HG03469 (cell line): ENCODE measurements at regions not wholly inside any gene's neighbourhood (a gene's known extent, or its start where the extent isn't known, plus 50 kb on each side); places are given as distances from the start of the nearest gene placed in this dataset.

ENCODE experiments used
- ATAC-seq: cut with Tn5 transposase; IDR thresholded peaks from one replicate; pipeline ENCODE4 v1.9.1; 2021; ENCODE audit warnings: mild to moderate bottlenecking, moderate library complexity, moderate number of reproducible peaks; ENCODE audit not compliant: unreplicated experiment

DNA sequence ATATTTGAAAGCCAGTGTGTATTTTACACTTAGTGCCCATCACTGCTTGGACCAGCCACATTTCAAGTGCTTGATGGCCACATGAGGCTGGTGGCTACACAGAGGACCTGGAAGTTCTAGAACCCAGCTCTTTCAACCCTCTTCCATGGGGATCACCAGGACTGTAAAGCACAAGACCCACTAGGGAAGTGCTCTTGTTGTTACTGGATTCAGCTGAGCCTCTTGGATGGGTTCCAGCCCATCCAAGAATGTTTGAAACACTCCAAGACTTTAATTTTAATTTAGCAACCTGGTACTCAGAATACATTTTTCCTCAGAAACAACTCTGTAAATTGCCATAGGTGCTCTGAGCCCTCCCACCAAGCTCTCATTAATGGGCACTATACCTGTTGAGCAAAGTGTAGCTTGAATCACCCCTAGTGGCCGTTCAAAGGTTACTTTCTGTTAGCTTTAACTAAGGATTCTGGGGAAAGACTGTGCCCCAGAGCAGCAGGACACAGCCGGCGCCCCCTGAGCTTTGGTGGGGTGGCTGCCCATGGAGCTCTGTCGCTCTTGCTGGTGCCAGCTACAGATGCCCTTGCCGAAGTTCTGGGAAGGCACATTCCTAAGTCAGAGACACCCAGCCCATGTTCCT lies 212.4 kb downstream of the HSD17B3 start:
- ATAC-seq = no peak

DNA sequence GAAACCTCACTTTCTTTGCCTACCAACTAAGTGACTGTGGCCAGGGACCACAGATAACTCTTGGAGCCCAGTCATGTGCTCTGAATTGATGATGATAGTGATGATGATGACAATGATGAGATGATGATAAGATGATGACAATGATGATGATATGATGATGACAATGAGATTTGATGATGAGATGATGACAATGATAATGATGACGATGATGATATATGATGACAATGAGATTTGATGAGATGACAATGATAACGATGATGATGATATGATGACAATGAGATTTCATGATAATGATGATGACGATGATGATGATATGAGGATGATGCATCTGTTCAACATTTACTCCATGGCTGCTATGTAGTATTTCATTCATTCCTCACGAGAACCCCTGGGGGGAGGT lies 213.0 kb downstream of the ERCC6L2 start:
- ATAC-seq = no peak

DNA sequence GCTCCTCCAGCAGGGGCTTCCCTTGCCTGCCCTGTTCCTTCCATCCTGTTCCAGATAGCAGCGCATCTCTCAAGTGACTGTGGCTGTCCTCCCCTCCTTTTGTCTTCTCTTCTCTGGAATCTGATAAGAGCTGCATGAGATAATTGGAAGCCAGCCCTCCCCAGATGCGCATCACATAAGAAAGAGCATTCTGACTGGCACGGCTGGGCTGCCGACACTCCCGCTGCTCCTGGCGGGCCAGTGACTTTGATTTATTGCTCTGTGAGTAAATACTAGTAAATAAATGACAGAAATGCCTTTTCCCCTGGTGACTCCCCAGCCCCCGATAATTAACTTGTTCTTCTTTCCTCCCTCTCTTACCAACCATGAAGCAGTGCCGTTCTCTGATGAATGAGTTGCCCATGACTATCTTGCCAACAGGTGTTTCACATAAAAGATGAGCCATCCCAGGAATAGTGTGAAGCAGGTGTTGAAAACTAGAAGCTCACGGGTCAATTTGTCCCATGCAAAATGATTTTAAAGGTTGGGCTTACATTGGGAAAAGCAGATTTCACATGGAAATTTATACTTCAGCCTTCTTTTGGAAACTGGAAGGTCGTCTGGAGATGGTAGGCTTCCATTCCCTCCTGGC lies 212.3 kb downstream of the ERCC6L2 start:
- ATAC-seq = no peak

DNA sequence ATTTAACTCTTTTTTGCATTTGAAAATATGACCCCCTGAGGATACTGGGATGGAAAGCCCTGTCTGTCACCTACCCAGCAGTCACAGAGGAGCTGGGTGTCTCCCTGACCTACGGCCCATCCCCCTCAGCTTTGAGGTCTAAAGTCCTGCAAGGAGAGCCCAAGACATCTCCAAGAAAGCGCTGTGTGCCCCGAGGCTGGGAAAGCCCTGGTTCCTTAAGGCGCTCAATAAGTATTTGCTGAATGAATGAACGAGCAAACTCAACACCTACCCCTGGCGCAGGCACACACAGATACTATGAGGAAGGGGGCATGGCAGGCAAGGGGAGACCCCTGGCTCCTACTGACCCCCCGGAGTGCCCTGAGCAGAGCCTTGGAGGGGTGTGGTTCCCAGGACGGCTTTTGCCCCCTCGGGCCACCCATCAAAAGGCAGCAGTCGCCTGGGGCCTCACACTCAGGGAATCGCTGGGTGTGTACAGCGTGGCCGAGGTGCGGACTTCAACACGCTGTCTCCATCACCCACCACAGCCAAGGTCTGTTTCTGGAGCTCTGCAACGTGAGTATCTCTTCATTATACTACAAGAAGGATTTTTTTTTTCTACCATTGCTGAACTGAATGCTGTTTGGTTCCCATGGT lies 211.6 kb downstream of the ERCC6L2 start:
- no peak for ATAC-seq

DNA sequence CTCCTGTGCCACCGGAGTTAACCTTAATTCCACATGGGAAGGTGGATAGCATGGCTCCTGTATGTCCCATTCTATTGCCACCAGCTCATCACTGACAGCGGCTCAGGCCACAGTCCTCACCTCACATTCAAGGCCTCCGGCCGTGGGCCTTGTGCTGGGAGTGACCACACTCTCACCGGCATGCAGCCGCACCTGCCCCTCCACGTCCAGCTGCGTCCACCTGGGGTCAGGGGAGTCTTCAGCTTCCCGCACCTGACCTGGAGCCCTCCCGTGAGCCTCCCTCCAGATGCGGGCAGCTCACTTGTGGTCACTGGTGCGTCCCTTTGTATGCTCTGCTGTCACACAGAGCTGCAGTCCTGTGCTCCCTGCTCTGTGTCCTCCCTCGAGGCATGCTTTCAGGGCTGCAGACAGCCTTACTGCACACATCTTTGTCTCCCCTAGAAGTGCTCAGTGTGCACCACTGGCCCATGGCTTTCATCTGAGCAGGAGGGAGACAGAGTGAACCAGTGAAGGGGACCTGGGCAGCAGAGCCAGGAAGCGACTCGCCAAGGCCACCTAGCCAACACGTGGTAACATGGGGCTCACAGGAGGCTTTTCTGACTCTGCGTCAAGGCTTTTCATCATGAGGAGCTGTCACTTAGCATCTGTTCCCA lies 210.1 kb downstream of the ERCC6L2 start:
- ATAC-seq = no peak

DNA sequence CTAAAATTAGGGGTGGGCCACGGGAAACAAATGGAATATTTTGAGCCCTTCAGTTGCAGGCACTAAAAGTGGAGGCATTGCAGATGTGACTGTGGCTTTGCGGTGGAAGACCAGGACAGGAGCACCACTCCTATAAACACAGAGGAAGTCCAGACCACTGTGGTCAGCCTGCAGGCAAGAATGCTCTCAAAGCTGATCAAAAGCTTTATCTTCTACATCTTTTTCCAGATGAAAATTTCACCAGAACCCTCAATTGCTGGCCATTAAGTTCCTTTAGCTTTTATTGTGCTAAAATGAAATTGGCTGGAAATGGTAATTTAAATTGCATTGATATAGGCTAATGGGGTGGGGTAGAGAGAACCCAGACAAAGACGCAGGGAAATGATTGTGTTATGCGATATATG lies 208.8 kb downstream of the ERCC6L2 start:
- ATAC-seq = no peak

DNA sequence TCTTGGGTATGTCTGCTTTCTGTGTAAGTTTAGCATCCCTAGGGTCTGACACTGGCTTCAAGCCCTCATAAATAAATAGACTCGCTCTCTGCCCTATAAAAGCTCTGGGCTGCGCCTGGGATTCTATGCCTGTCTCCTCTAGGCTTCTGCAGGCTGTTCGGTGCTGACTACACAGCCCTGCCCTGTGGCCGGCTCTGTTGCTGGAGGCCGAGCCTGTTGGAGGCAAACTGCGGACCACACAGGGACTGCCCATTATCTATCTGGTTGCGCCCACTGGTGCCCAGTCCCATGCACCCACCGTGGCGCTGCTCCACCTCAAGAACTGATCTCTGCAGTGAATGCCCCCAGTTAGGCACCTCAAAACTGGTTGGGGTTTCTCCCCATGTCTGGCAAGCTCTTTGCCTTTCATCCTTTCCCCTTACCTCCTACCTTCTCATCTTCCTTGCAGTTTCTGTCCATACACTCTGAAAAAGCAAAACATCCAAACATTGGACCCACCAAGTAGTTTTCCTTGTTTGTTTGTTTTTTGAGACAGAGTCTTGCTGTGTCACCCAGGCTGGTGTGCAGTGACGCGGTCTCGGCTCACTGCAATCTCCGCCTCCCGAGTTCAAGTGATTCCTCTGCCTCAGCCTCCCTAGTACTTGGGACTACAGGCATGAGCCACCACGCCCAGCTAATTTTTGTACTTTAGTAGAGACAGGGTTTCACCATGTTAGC lies 207.2 kb downstream of the ERCC6L2 start:
- ATAC-seq = no peak

DNA sequence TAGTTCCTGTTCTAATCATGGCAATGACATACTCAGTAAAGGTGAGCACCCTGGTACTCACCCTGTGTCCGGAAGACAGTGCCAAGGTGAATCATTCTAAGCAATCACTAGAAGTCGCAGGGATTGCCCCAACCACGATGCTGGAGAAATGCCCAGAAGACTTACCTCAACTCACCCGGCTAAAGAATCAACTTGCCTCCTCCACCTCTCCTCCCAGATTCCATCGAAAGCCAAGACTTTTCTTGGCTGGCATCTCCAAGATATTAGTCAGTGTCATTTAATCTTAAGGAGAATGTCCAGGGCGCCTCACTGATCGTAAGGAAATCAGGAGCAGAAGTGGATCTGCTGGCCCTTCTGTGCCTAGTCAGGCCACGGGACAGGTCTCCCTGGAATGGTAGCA lies 204.9 kb downstream of the ERCC6L2 start:
- no peak for ATAC-seq

DNA sequence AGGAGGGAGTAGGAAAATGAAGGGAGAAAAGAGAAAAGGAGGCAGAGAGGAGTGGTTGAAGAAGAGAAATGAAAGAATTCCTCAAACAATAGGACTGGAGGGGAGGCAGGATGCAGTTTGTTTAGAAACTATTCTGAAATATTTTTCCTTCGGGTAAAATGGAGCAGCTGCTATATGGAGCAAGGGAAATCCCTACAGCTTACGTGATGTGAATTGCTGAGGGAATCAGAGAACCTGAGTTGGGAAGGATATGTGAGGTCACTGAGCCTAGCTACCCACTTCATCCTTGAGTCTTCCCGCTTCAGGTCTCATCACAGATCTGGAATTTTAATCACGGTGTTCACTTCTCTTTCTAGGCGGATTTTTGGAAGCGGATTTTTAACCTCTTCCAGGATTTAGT lies 204.3 kb downstream of the ERCC6L2 start:
- ATAC-seq = no peak

DNA sequence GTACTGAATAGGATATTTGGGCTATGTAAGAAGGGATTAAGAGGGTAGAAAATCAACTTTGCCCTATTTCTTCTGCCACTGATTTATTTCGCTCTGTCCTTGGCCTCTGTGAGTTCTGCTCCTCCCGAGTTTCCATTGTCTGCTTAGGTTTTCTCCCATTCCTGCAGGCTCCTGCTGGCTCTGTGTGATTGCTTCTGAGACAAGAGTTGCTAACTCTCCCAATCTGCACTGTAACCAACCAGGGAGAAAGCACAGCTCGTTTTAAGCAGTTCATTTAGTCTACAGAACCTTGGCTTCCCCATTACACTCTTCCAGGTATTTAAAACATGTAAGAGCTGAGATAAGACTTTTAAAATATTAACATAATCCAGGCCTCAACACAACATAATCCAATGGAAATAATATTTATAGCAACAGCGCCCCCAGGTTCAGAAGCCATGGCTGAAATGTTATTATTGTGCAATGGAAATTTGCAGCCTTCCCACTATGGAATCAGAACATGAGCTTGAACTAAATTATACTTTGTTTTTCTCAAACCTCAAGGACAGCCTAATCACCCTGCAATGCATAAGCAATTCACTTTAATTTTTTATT lies 203.5 kb downstream of the ERCC6L2 start:
- no peak for ATAC-seq

DNA sequence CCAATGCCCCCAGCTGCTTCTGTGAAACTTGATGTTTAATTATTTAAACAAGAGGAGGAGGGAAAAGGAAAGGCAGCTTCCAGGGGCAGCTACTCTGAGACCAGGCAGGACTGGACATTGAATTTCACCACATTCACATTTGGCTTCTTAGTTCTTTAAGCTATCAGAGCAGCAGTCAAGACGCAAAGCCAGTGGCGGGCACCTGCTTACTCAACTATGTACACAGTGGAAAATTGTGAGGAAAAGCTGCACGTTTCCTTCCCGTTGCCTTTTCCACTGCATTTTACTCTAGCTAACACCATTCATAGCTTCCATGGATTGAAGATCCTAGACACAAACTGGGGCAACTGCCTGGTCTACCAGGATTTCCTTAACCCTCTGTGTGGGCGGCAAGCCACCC lies 200.3 kb downstream of the ERCC6L2 start:
- no peak for ATAC-seq

DNA sequence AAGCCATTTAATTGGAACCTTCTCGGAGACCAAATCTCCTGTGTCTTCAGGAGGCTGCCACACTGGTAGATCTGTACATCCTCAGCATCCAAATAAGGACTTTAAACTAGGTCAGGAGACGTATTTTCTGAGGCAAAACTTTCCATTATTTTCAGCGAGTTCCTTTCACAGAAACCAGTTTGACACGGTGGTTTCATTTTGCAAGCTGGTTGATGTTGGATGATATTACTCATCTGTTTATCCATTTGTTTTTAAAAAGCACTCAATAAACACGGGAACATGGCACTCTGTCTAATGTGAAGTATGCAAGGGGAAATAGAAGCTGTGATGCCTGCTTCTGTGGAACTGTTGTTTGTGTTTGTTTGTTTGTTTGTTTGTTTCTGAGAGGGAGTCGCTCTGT lies 199.6 kb downstream of the ERCC6L2 start:
- ATAC-seq = no peak

DNA sequence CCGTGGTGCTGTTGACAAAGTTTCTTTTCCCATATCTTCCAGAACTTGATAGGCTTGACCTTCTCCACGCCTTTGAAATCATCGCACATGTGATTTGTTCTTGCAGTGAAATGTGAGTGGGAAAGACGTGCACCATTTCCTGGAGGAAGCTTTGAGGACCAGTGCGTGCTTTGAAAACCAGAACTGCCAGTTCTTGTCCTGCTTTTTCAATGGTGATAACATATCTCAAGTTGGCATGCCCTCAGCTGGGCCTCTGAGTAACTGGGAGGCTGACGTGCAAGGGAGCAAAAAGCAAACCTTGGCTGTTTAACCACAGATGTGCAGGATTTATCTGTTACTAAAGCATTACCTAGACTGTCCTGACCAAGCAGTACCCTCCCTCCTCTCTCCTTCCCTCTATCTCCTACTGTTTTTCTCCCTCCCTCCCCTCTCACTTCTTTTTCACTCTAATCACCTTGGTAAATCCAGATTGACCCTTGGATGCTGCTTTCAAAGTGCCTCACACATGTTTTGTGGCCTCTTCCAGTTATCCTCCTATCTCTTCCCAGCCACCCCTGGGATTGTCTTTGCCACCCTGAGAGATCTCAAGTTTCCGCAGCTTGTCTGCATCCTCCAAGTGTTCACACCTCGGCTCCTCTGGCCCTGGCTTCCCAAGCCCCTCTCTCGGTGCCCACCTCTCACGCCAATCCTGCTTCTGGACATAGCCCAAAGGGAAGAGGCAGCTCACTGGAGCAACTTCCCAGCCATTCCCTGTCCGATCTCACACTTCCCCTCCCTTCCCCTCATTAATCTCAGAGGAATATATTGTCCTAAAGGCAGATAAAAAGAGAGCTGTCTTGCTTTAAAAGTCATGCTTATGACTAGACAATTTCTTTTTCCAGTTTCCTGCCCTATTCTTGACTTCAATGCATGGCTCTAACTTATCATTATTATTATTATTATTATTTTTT lies 198.3 kb downstream of the ERCC6L2 start:
- ATAC-seq = no peak

DNA sequence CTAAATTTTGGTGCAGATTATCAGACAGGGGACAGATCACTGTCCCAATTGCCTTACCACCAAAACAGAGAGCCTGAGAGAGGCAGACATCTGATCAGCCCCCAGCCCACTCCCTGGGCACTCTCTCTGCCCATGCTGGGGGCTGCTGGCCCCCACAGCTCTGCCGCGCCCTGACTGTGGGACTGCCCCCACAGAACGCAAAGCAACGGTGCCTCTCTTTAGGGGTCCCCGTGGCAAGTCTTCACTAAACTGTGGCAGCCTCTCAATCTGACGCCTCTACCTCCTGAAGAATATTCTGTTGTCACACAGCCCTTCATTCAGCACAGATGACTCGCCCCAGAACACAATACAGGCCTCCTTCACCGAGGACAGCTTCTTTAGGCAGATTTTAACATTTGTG lies 197.4 kb downstream of the ERCC6L2 start:
- no peak for ATAC-seq

DNA sequence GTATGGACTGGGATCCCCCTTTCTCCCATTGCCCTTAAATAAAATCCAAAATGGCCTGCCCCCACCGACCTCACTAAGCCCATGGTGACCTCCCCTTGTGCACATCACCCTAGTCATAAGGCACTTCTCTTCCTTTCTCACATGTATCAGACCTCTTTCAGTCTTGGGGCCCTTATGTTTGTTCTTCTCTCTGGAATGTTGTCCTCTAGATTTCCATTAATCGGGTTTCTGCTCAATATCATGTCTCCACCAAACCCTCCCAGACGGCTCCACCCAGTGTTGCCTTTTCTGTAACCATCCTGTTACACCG lies 196.3 kb downstream of the ERCC6L2 start:
- no peak for ATAC-seq

DNA sequence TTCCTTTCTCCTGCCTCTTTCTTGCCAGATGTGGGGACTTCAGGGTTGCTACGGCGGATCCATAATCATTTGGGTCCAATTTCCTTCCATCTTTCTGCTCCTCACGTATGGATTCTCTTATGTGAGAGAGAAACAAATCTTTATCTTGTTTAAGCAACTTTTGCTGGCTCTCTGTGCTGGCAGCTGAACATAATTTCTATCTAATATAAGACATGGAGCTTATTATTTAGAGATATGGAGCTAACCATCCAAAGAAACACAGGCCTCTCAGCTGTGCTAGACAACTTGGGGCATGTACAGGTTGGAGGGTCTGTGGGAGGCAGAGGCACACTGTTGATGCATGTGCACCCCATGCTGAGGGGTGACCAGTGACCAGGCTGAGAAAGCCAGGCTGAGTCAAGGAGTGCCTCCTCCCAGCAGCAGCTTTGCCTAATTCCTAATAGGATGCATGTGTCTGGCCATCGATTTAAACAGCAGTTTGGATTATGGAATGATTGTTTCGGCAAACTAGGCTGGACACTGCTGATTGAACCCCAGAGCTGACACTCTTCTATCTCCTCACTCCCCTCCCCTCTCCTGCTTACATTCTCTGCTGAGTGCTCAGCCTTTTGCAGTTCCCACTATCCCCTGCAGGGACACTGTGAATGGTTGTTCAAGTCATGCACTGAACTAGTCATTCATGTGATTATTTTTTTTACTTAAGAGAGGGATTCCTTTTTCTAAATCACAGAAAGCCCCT lies 195.8 kb downstream of the ERCC6L2 start:
- no peak for ATAC-seq

DNA sequence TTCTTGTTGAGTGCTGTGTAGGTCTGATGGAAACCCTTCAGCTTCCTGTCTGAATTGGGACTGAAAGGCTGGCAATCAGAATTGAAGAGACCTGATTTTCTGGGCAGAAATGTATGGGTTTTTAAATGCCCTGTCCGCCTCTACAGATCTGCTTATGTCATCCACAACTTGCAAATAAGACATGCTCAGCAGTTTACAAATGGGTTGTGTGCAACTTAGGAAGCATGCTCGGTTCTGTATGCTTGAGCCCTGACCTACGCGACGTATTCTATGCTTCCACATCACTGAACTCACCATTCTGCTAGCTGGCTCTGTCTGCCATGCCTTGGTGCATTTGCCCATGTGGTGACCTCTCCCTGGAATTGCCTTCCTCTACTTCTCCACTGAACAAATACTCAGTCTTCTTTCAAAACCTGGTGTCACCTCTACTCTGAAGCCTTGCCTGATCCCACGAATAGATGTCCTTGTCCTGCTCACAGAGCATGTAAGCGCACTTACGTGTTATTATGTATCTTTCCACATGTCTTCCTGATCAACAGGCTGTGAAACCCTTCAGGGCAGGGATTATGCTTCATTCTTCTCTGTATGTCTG lies 194.2 kb downstream of the ERCC6L2 start:
- ATAC-seq = no peak

DNA sequence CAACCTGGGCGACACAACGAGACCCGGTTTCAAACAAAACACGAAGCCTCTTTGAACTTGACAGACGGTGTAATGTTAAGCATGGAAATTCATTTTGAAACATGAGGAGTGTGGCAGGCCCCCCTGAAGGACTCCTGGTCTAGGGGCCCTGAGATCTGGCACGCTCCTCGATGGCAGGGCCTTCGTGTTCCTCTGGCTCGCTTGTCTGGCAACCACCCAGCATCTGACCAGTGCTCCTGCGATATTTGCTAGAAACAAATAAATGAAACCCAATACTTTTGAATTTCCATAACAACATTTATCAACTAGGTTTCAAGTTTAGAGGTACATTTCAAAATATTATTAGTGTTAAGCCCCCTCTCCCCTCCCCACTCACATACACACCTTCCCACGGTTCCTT lies 193.0 kb downstream of the ERCC6L2 start:
- ATAC-seq = no peak

DNA sequence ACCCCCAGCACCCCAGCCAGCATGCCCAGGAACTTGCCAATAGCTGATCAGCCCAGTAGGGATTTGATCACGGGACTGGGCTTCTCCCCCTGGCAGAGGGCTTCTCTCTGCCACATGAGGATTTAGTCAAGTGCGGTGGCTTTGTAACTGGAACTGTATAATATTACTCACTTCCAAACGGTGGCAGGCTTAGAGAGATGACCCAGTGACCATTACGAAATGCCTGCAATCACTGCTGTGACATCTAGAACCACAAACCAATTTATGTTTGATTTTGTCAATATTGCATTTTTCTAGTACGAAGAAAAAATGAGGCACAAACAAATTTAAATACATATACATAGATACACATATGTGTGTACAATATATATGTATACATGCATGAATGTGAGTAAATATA lies 192.1 kb downstream of the ERCC6L2 start:
- no peak for ATAC-seq
